Peyer's patch (tissue), 4 donors: ENCODE measurements at regions not wholly inside any gene's neighbourhood (a gene's known extent, or its start where the extent isn't known, plus 50 kb on each side); places are given as distances from the start of the nearest gene placed in this dataset.

Source experiments
- DNase-seq, 3 donors: peaks; one replicate each; pipeline ENCODE4 v3.0.0-alpha.2; 2017 to 2019
- H3K27ac ChIP-seq, 4 donors: fragments of 200-600 bp; sonication (generic); one replicate each; pipeline ENCODE4 v1.5.1; 2016 to 2019
- H3K27me3 ChIP-seq, 2 donors: fragments of 200-600 bp; sonication (generic); one replicate each; pipeline ENCODE4 v1.5.1; 2019
- H3K36me3 ChIP-seq, 3 donors: fragments of 200-600 bp; sonication (generic); one replicate each; pipeline ENCODE4 v1.5.1; 2016 to 2019
- H3K4me1 ChIP-seq, 4 donors: fragments of 200-600 bp; sonication (generic); one replicate each; pipeline ENCODE4 v1.5.1; 2016 to 2019
- H3K4me3 ChIP-seq, 4 donors: fragments of 200-600 bp; sonication (generic); 1 replicate in 3 of 4; 2 replicates in 1 of 4; pipeline ENCODE4 v1.5.1; 2016 to 2019; ENCODE audit warnings: mild to moderate bottlenecking in 1 of 4
- H3K9me3 ChIP-seq, 4 donors: fragments of 200-600 bp; sonication (generic); one replicate each; pipeline ENCODE4 v1.5.1; 2016 to 2019; ENCODE audit warnings: mild to moderate bottlenecking in 1 of 4
- CTCF ChIP-seq, 6 experiments: fragments of 450-650 bp in 4 of 6; fragments of 200-600 bp in 2 of 6; sonication (generic) in 1 of 6; IDR thresholded peaks; one replicate each; pipeline ENCODE4 v1.5.1; 2017 to 2019; ENCODE audit warnings: antibody characterized with exemption in 6 of 6, mild to moderate bottlenecking in 3 of 6, moderate library complexity in 1 of 6
- POLR2A ChIP-seq, 2 donors: fragments of 450-650 bp; IDR thresholded peaks; one replicate each; pipeline ENCODE4 v1.5.1; 2017; ENCODE audit warnings: antibody characterized with exemption in 2 of 2, mild to moderate bottlenecking in 2 of 2, moderate library complexity in 2 of 2

- H3K9me3 ChIP-seq, result no peaks in the 10 kb centered on the region
- TF ChIP-seq CTCF (IDR thresholded peaks at IDR 0.05), result peak in 1 of 6 experiments; percentile 10
- TF ChIP-seq POLR2A (IDR thresholded peaks at IDR 0.05), result no peak
- H3K4me3 ChIP-seq, result no peak overlapping the region
- H3K36me3 ChIP-seq, result peaks cover 0 to 5% (median 0%) of the 10 kb centered on the region in 3 donors
- H3K27me3 ChIP-seq, result no peaks in the 10 kb centered on the region
- H3K27ac ChIP-seq, result peak overlapping the region in 2 of 4 donors; percentile 29 to 71
- peak in 2 of 3 donors; percentile 54 to 76 for DNase-seq
- H3K4me1 ChIP-seq, result peaks cover 0 to 4% (median 0%) of the 10 kb centered on the region in 4 donors
Measured at GRCh38 chr18:5601188-5601624, 57.4 kb upstream of the EPB41L3 start.

- TF ChIP-seq POLR2A (IDR thresholded peaks at IDR 0.05) (no peak), CTCF (IDR thresholded peaks at IDR 0.05) (peak in 4 of 6 experiments; percentile 24 to 60 (median 46))
- no peaks in the 10 kb centered on the region for H3K9me3 ChIP-seq
- no peaks in the 10 kb centered on the region for H3K27me3 ChIP-seq
- H3K4me3 ChIP-seq, result no peak overlapping the region
- peak overlapping the region in 1 of 4 donors; percentile 38 for H3K27ac ChIP-seq
- peaks cover 0 to 5% (median 0%) of the 10 kb centered on the region in 3 donors for H3K36me3 ChIP-seq
- DNase-seq, result no peak
- peaks cover 0 to 4% (median 0%) of the 10 kb centered on the region in 4 donors for H3K4me1 ChIP-seq
Measured at GRCh38 chr18:5600378-5601071, 56.7 kb upstream of the EPB41L3 start.

- Histone ChIP-seq H3K27me3 (no peaks in the 10 kb centered on the region), H3K4me3 (no peak overlapping the region), H3K27ac (no peak overlapping the region), H3K36me3 (peaks cover 0 to 5% (median 0%) of the 10 kb centered on the region in 3 donors), H3K4me1 (peaks cover 0 to 4% (median 0%) of the 10 kb centered on the region in 4 donors), H3K9me3 (no peaks in the 10 kb centered on the region)
- no peak for TF ChIP-seq CTCF (IDR thresholded peaks at IDR 0.05)
- no peak for TF ChIP-seq POLR2A (IDR thresholded peaks at IDR 0.05)
- no peak for DNase-seq
Measured at GRCh38 chr18:5596585-5596984, 52.8 kb upstream of the EPB41L3 start.
